Head of caudate nucleus (tissue), 42 donors: ENCODE measurements at regions not wholly inside any gene's neighbourhood (a gene's known extent, or its start where the extent isn't known, plus 50 kb on each side); places are given as distances from the start of the nearest gene placed in this dataset.
A peak's percentile ranks its signal among the peaks of the same experiment; 100 is the strongest.

Experiments used
- DNase-seq, 42 donors: peaks; one replicate each; pipeline versions ENCODE4 v3.0.0 to v3.0.0-alpha.2; 2020 to 2021; ENCODE audit warnings: mixed read lengths in 7 of 42
- intact Hi-C: fragments of 100-400 bp; cut with DNase I; formaldehyde crosslinking; loops from one replicate; pipeline ENCODE4 v1.15.0; 2022

GRCh38 chr2:13104723-13105122, 388.0 kb downstream of the TRIB2 start:
- DNase-seq: no peak
- intact Hi-C loops: no loop called here

GRCh38 chr2:13106302-13106701, 389.6 kb downstream of the TRIB2 start:
- DNase-seq: no peak
- intact Hi-C loops: no loop called here

GRCh38 chr2:13109516-13109915, 392.8 kb downstream of the TRIB2 start:
- intact Hi-C loops: no loop called here
- no peak for DNase-seq

- intact Hi-C loops: no loop called here
- DNase-seq: no peak
These were observed 394.1 kb downstream of the TRIB2 start for GRCh38 chr2:13110825-13111224.

- no peak for DNase-seq
- intact Hi-C loops: no loop called here
These were observed 396.3 kb downstream of the TRIB2 start for GRCh38 chr2:13113002-13113401.

GRCh38 chr2:13114391-13114790, 397.7 kb downstream of the TRIB2 start:
- no peak for DNase-seq
- intact Hi-C loops: no loop called here

- intact Hi-C loops: no loop called here
- no peak for DNase-seq
These were observed 398.9 kb downstream of the TRIB2 start for GRCh38 chr2:13115643-13116042.

- intact Hi-C loops: no loop called here
- DNase-seq: no peak
These were observed 404.4 kb downstream of the TRIB2 start for GRCh38 chr2:13121096-13121495.

GRCh38 chr2:13128139-13128538, 411.4 kb downstream of the TRIB2 start:
- no peak for DNase-seq
- intact Hi-C loops: no loop called here

- no peak for DNase-seq
- intact Hi-C loops: no loop called here
These were observed 418.6 kb downstream of the TRIB2 start for GRCh38 chr2:13135369-13135768.

GRCh38 chr2:13135856-13136255, 419.1 kb downstream of the TRIB2 start:
- intact Hi-C loops: no loop called here
- no peak for DNase-seq

GRCh38 chr2:13137679-13138078, 420.9 kb downstream of the TRIB2 start:
- no peak for DNase-seq
- intact Hi-C loops: no loop called here

- no peak for DNase-seq
- intact Hi-C loops: no loop called here
These were observed 424.6 kb downstream of the TRIB2 start for GRCh38 chr2:13141315-13141714.

- intact Hi-C loops: no loop called here
These were observed 426.7 kb downstream of the TRIB2 start for GRCh38 chr2:13143451-13143850.

GRCh38 chr2:13156916-13157315, 440.2 kb downstream of the TRIB2 start:
- no peak for DNase-seq
- intact Hi-C loops: no loop called here

More at GRCh38 chr2:13143451-13143850, 426.7 kb downstream of the TRIB2 start:
- no peak for DNase-seq

- intact Hi-C loops: no loop called here
- no peak for DNase-seq
These were observed 441.7 kb downstream of the TRIB2 start for GRCh38 chr2:13158466-13158865.

- intact Hi-C loops: no loop called here
- DNase-seq: no peak
These were observed 464.0 kb downstream of the TRIB2 start for GRCh38 chr2:13180729-13181128.

GRCh38 chr2:13193075-13193474, 476.3 kb downstream of the TRIB2 start:
- DNase-seq: no peak
- intact Hi-C loops: no loop called here

- intact Hi-C loops: no loop called here
- DNase-seq: peak in 3 of 42 donors; percentile 12 to 38 (median 18)
These were observed 477.2 kb downstream of the TRIB2 start for GRCh38 chr2:13193900-13194299.

- no peak for DNase-seq
- intact Hi-C loops: no loop called here
These were observed 478.5 kb downstream of the TRIB2 start for GRCh38 chr2:13195270-13195669.

- intact Hi-C loops: no loop called here
- no peak for DNase-seq
These were observed 480.5 kb downstream of the TRIB2 start for GRCh38 chr2:13197248-13197647.

- no peak for DNase-seq
- intact Hi-C loops: no loop called here
These were observed 485.2 kb downstream of the TRIB2 start for GRCh38 chr2:13201924-13202323.
